Right ventricle myocardium superior (tissue), 1 donor: ENCODE measurements at regions not wholly inside any gene's neighbourhood (a gene's known extent, or its start where the extent isn't known, plus 50 kb on each side); places are given as distances from the start of the nearest gene placed in this dataset.

Experiments
- ATAC-seq: fragments of 200-7000 bp; cut with Tn5 transposase; one replicate; pipeline ENCODE4 v1.9.1; 2020; ENCODE audit warnings: mild to moderate bottlenecking; ENCODE audit not compliant: poor library complexity
- DNase-seq: peaks from one replicate; pipeline ENCODE4 v3.0.0-alpha.2; 2020
- intact Hi-C: fragments of 100-400 bp; cut with DNase I; formaldehyde crosslinking; loops from one replicate; pipeline ENCODE4 v1.11.2; 2022
- donor health status: DM: no; HTN: yes; CAD: no; lungs with severe emphysema.

- intact Hi-C loops = no loop called here
- peak; percentile 29 for DNase-seq
- no peak for ATAC-seq
These were observed 335.0 kb downstream of the CBLN2 start for GRCh38 chr18:72208920-72209676.

GRCh38 chr18:72207280-72207679, 336.9 kb downstream of the CBLN2 start:
- no peak for ATAC-seq
- intact Hi-C loops = no loop called here
- no peak for DNase-seq

GRCh38 chr18:72206814-72207213, 337.3 kb downstream of the CBLN2 start:
- DNase-seq (no peak), ATAC-seq (no peak)
- intact Hi-C loops = no loop called here

- ATAC-seq (no peak), DNase-seq (no peak)
- intact Hi-C loops = no loop called here
These were observed 343.1 kb downstream of the CBLN2 start for GRCh38 chr18:72201032-72201431.

GRCh38 chr18:72197591-72197990, 346.6 kb downstream of the CBLN2 start:
- no peak for ATAC-seq
- DNase-seq = no peak
- intact Hi-C loops = no loop called here

- intact Hi-C loops = no loop called here
- no peak for ATAC-seq
- DNase-seq = no peak
These were observed 350.1 kb downstream of the CBLN2 start for GRCh38 chr18:72194072-72194471.

- ATAC-seq (no peak), DNase-seq (no peak)
- intact Hi-C loops = no loop called here
These were observed 356.2 kb downstream of the CBLN2 start for GRCh38 chr18:72187956-72188355.

GRCh38 chr18:72181241-72181764, 362.8 kb downstream of the CBLN2 start:
- ATAC-seq (no peak), DNase-seq (no peak)
- intact Hi-C loops = no loop called here

- intact Hi-C loops = no loop called here
- no peak for DNase-seq
- no peak for ATAC-seq
These were observed 363.5 kb downstream of the CBLN2 start for GRCh38 chr18:72180689-72181088.

- intact Hi-C loops = no loop called here
- no peak for DNase-seq
- no peak for ATAC-seq
These were observed 369.0 kb downstream of the CBLN2 start for GRCh38 chr18:72174972-72175649.

- DNase-seq (no peak), ATAC-seq (no peak)
- intact Hi-C loops = no loop called here
These were observed 372.5 kb downstream of the CBLN2 start for GRCh38 chr18:72171596-72171995.

GRCh38 chr18:72161691-72162090, 382.5 kb downstream of the CBLN2 start:
- ATAC-seq (no peak), DNase-seq (no peak)
- intact Hi-C loops = no loop called here

- intact Hi-C loops = no loop called here
- no peak for DNase-seq
- ATAC-seq = no peak
These were observed 383.4 kb downstream of the CBLN2 start for GRCh38 chr18:72160510-72161445.

GRCh38 chr18:72155327-72155726, 388.8 kb downstream of the CBLN2 start:
- ATAC-seq (no peak), DNase-seq (no peak)
- intact Hi-C loops = no loop called here

- no peak for ATAC-seq
- intact Hi-C loops = no loop called here
- no peak for DNase-seq
These were observed 389.2 kb downstream of the CBLN2 start for GRCh38 chr18:72154926-72155325.

- no peak for ATAC-seq
- intact Hi-C loops = no loop called here
- DNase-seq = no peak
These were observed 391.2 kb downstream of the CBLN2 start for GRCh38 chr18:72152935-72153334.

GRCh38 chr18:72147830-72148229, 396.3 kb downstream of the CBLN2 start:
- ATAC-seq (no peak), DNase-seq (no peak)
- intact Hi-C loops = no loop called here

GRCh38 chr18:72140007-72140406, 404.1 kb downstream of the CBLN2 start:
- intact Hi-C loops = no loop called here
- DNase-seq = no peak
- no peak for ATAC-seq

- ATAC-seq = no peak
- intact Hi-C loops = no loop called here
- no peak for DNase-seq
These were observed 415.5 kb downstream of the CBLN2 start for GRCh38 chr18:72128649-72129048.
